ENCODE measurements at regions not wholly inside any gene's neighbourhood (a gene's known extent, or its start where the extent isn't known, plus 50 kb on each side); places are given as distances from the start of the nearest gene placed in this dataset.

DNA sequence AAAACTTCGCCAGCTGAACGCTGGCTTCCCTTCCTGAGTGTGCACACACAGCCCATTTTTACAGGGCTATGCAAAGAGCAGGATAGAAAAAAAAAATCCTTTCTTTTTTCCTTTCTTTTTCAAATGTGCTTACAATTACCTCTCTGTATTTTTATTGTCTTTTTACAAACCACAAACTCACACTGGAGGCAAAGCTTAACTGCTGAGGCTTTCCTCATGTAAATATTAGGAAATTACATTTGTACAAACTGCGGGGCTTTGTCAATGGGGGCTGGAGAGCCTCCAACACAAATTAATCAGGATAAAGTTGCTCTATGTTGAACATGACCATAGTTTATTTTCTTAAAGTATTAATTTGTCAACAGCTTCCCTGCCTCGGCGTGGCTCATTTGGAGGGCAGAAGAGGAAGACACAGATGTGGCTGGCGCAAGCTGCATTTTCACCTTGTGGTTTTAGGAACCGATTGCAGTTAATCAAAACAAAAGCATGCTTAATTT is 411.7 kb upstream of the MKI67 start:
- DNase-seq, result no peak

DNA sequence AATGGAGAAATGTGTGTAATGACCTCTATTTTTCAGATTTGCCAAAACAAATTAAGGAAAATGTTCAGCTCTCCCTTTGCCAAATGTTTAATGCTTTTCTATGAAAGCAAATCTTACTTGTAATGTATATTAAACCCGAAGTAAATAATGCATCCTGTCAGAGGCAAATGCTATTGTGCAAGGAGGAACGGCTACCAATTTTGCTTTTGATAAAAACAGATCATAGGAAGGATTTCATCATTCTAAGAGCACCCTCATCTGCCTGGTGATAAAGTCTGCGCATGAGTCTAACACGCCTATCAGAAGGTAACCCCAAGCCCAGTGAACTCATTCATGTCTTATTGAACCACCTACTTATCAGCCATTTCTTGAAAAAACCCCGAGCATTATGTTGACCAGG is 412.4 kb upstream of the MKI67 start:
- DNase-seq, result no peak

DNA sequence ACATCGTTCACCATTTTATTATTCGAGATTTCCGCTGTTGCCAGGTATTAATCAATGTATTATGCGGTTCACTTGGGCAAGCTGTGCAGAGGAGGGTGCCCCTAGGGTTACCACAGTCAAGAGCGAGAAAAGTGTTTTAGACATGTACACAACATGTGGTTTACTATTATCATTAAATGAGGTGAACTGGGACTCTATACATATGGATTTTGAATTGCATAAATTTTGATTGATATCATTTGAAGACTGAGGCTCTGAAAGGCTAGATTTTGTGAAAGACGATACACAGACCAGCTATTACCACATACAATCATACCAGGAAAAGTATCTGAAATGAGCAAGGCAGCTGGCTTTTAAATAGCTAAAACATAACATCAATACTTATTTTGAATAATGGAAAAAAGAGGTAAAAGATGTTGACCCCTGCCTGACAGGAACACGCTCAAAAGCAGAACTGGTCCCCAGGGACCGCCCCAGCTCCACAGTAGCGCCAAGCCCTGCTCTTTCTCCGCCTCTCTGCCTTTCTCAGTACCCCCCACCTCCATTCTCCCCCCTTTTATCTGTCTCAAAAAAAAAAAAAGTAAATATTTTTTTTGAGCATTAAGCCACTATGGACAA is 413.4 kb upstream of the MKI67 start:
- no peak for DNase-seq

DNA sequence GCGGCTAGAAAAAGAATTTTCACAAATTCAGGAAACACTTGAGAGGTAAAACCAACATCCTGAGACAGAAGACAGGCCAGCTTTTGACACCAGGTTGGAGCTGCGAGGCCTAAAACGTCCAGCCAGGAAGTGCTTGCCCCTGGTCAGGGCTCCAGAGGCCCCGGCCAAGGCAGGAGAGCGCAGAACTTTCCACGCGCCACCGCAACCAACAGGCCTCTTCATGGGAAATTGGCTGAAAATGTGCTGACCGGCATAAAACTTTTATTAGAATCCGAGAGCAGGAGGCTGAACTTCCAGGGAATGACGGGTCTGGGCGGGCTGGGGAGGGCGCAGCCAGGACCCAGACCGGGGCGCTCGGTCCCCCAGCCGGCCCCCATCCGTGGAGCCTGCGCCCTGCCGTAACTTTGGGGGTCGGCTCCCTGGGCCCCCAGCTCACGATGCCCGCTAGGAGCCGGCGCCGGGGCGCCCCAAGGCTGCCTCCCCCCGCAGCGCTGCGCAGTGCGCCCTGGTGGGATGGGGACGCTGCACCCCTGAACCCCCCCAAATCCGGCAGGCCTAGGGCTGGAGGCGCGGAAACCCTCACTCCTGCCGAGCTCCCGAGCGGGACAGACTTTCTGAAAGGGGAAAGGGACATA is 414.0 kb upstream of the MKI67 start:
- DNase-seq, result no peak

DNA sequence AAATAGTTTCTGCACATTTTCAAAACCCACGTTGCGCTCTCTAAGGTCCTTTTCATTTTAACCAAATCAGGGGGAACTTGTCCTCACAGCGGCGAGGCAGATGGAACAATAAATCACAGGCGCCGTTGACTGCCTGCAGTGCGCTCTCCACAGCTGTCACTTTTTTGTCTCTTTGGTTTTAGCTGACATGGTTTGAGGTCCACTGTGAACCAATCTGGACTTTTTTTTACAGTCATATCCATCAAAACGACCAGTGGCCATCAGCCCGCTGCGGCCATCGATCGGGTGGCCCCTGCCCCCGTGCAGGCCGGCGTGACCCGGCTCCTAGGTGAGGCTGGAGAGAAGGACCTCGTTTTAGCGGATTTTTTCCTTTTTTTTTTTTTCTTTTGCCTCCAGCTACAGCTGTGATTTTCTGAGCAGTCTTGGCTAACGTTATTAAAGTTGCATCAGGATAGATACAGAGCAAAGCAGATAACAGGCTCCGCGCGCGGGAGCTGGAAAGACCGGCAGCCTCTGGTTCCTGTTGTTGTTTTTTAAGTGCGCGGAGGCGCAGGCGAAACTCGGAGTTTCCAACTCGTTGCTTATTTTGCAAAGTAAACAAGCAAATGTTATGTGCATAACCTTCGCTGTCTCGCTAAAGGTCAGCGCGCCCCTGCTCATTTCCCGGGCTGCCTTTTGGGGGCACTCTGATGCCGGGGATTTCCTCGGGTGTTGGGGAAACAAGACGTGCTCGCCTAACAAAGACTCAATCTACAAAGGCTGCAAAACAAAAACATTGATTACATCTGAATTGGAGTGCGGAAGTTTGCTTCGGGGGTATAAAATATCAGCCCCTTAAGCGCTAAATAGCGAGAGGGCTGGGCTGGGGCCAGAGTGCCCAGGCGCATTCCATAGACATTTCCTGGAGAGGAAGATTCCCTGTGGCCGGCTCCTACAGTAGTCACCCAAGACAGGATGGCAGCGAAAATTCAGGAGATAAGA is 414.8 kb upstream of the MKI67 start:
- no peak for DNase-seq

DNA sequence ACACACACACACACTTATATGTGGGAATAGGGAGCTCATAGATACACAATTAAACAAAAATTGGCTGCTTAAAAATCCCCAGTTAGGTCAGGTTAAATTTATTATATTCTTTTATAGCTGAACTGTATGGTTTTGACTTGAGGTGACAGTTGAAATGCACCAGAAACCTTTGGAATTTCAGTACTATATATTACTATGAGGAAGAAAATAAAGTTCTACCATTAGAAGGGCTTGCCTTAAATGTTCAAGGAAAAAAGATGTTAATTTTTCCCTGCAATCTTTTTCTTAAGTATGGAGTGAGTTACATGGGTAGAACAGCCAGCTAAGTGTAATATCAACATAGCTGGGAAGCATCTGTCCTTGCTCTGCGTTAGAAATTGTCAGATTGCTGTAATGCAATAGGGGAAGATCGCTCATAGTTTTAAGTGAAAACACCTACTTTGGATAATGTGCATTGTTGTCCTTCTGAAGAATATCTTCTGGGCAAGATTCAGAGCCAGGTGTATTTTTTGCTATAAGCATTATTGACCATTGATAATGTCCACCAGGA is 415.8 kb upstream of the MKI67 start:
- DNase-seq, result no peak

DNA sequence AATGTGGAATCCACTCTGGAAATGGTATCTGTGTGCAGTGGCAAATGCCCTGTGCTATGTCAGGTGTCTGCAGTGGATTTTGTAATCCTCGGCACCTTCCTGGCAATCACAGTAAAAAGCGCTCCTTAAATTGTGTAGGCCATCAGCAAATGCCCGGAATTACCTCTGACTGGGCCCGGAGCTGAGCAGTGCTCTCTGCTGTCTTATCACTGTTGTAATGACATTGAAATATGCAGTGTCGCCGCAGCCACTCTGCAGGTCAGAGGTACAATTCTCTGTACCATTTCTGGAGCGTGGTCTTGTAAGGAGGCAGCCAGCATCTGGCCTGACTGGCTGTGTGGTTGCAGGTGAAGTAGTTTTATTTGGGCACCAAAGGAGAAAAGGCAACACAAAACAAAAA is 416.4 kb upstream of the MKI67 start:
- no peak for DNase-seq

DNA sequence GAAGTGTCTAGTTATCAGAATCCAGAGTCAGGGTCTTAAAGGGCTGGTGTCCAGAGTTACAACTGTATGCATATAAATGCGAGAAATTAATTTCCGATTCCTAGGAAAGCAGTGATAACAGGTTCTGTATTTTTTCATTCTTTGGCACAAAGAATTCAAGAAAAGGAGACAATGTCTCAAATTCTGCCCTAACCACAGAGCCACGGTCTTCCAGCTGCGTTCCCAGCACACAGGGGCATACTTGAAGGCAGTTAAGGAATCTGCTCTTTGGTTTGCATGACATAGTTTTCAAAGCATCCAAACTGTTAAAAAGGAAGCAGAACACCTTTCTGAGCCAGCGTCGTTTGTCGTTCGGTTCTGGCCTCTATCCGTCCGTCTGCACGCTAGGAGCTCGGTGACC is 416.9 kb upstream of the MKI67 start:
- DNase-seq, result no peak

DNA sequence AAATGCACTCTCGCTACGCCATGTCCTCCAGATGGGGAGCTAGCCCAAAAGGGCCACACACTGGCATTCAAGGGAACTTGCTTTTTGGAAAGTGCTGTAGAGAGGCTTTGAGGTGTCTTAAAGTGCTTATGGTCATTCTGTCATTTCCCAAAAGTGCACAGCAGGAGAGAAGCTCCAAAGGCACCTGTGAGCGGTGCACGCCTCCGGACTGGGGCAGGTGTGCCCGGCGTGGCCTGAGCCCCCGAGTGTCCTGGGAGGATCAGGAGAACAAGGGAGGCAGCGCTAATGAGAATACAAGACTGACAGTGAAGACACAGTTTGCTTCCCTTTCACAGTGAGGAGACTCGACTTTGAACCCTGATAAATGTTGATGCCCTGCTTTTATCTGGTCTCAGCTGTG is 419.0 kb upstream of the MKI67 start:
- no peak for DNase-seq

DNA sequence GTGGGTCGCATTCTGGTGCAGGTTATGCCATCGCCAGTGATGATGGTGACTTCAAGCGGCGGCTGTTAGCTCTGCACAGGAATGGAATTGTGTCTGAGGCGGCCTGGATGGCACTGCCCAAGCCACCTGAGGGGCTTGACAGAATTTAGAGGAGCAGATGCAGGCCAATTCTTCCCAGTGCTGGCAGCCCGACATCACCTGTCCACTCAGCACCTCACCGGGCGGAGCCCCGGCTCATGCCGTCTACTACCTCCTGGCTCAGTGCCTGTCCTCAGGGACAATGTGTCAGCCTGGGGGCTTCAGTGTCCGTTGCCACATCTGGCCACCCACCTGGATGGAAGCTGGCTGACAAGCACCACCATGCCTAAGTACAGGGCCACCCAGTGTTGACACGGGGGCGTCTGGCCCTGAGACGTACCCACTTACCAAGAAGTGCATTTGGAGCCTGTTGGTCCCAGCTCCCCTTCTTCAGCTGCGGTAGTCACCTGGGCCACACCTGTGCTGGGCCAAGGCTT is 420.5 kb upstream of the MKI67 start:
- no peak for DNase-seq

DNA sequence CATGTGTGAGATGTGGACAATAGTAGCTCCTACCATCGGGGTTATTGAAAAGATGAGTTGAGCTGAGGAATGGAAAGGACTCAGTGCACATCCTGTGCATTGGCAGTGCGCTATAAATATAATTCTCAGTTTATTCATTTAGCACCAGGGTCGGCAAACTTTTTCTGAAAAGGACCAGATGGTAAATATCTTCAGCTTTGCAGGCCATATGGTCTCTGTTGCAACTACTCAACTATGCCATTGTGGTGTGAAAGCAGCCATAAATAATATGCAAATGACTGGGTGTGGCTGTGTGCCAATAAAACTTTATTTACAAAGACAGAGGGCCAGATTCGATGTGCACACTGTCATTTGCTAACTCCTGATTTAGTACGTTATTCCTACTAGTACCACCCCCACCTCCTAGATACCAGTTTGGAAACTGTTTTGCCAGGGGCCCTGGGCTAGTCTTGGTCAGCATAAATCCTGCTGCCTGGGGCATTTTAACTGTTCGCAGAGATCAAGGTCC is 422.9 kb upstream of the MKI67 start:
- no peak for DNase-seq

DNA sequence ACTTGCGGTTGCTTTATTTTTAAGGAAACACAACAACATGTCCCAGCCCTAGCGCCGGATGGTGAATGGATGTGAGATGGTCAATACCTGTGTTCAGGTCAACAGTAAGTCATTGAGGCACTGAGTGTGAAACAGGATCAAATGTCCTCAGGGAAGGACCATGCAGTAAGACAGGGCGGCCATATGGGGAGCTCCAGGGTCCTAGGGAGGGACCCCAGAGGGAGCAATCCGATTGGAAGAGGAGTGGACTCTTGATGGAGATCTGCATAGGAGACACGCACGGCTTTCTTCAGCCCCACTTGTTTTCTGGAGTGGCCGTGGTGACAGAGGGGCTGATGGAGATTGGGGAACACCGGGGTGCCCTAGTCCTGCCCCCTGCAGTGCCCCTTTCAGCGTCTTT is 423.8 kb upstream of the MKI67 start:
- DNase-seq, result no peak

DNA sequence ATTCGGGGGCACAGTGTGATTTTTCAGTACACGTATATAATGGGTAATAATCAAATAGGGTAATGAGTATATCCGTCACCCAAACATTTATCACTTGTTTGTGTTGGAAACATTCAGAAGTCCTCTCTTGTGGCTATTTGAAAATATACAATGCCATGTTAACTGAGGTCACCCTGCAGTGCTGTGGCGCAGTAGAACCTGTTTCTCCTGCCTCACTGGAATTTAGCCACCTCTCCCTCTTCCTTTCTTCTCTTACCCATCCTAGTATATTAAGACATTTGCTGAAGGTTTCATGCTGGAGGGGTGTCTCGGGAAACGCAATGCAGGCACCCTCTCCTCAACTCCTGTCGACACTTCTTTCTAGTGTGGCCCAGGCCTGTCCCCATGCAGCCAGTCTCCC is 425.3 kb upstream of the MKI67 start:
- no peak for DNase-seq

DNA sequence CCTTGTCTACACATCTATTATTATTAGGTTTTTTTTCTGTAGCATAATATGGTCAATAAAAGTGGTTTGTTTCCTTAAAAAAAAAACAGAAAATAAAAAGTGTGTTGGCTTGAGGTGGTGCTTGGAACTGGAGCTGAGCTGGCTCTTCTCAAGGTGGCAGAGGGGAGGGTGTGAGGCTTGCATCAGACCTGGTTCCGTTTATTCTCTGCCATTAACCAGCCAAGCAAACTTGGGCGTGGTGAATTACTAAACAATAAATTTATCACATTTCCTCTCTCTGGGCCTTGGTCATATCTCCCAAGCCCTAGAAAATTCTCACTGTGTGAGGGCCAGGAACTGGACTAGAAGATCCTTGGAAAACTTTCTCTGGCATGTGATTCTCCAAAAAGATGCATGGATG is 427.5 kb upstream of the MKI67 start:
- no peak for DNase-seq

DNA sequence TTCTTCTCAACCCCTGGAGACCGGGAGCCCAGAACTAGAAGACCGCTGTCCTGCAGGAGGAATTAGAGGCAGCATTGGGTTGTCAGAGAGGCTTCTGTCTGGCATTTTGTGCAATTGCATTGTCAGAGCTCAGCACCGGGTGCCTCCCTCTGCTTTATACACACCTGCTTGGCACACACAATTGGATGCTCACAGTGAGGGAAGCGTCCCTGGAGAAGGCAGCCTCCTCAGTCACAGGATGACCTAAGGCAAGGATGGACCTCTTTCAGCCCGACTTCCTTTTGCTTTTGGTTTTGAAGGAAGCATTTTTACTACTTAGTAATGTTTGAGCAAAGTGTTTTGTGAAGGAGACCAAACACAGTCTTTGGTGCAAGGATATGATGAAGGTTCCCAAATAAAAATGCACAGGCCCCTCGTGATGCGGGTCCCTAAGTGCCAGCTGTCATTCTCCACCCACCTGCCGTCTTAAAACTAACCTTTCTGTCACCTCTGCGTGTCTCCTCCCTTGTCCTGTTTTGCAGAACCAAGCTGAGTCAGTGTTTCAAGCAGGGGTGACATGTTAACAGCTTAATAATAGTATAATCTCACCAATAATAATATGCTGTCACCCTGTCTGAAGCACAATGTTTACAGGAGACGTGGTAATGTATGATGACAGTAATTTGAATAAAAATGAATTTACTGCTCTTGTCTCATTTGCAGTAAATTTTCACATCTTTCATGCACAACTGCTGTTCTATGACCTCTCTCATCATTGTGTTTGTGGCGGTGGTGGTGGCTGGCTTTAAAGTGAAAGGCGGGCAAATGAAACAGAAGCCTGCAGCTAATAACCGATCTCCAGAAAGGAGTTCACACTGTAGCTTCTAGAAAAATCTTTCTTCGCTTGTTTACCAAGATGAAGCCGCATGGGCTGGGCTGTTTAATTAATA is 430.2 kb upstream of the MKI67 start:
- DNase-seq, result no peak

DNA sequence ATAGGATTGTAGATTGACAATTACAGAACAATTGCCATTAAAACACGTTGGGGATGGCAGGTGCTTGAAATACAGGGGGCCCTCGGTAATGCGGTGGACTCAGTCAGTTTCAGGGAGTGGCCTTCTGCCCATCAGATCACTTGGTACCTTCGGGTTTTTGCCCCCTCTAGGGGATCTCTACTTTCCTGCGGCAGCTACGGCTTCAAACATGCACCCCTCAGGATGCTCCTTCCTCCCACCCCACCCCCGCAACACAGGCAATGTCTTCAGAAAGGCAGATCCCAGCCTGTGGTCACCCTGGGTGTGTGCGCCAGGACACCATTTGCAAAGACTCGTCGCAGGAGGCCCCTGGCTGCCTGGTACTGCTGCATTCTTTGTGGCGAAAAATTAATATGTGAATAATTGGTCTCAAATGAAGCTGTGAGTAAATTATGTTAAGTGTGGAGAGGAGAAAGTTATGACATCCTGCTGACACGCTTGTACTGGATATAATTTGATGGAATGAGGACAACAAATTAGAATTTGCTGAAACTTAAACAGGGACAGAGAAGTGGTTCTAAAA is 431.0 kb upstream of the MKI67 start:
- no peak for DNase-seq

DNA sequence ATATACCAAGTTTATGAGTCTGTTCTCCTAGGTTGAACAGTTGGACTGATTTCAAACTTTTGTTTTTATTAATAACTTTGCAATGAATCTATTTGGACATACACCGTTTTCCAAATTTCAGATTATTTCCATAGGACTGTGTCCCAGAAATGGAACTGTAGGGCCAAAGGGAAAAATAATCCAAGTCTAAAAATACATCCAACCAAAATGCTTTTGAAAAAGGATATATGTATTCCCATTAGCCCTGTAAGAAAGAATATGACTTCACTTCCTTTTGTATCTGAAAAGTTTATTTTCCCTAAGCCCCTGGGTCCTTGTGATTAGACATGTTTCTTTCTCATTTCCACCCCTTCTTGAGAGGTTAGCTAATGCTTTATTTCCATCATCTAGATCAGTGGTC is 434.2 kb upstream of the MKI67 start:
- DNase-seq, result no peak

DNA sequence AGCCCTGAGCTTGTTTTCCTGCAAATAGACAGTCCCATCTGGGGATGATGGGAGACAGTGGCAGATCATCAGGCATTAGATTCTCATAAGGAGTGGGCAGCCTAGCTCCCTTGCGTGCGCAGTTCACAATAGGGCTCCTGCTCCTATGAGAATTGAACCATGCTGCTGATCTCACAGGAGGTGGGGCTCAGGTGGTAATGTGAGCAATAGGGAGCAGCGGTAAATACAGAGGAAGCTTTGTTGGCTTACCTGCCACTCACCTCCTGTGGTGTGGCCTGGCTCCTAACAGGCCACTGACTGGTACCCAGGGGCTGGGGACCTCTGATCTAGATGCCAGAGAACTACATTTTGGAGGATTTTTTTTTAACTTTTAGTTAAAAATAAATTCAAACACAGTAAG is 434.8 kb upstream of the MKI67 start:
- DNase-seq, result no peak

DNA sequence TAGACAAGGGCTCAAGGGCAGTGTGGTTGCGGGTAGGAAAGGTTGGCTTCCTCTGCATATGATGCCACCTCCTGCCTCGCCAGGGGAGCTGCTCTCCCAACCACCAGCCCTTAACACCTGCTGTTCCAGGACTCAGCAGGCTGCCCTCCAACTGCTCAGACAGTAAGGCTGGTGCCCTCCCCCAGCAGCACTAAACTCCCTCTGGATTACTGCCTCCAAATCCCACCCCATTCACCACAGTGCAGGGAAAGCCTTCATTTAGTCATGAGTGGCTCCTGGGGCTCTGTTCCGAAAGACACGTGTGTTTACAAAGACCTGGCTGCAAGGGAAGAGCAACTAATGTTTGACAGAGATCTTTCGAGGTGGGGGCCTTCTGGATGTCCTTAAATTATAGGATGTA is 437.2 kb upstream of the MKI67 start:
- no peak for DNase-seq

DNA sequence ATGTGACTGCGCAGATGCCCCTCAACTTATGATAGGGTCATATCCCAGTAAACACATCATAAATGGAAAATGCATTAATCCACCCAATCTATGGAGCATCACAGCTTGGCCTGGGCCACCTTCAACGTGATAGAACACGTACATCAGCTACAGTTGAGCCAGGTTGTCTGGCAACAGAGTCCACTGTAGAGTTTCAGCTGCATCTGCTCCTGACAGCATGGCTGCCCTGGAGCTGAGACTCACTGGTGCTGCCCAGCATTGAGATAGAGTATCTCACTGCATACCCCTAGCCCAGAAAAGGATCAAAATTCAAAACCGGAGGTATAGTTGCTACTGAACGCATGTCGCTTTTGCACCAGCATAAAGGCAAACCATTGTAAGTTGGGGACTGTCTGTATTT is 437.7 kb upstream of the MKI67 start:
- DNase-seq, result no peak

DNA sequence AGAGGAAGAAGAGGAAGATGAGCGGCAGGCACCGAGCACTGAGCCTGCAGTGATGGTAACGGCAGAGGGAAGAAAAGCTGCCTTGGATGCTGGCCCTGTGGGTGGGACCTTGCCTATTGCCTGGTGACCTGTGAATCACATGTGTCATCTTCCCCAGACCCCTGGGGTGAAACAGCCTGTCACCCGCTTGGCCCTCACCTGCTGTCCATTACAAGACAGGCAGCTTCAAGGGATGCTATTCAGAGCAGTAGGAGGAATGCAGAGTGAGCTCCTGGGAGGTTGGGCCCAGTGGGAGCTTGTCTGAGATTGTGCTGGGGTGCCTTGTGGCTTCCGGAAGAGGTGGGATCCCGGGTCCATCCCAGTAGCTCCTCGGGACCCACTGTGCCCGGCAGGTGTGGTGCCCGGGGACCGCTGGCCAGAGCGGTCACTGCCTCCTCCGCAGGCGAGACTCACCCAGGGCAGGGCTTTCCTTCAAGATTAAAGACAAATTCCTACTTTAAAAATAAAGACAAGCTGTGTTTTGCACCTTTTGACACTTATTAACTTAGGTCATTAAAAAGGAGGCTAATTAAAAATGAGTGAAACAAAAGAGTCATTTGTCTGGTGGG is 440.2 kb upstream of the MKI67 start:
- no peak for DNase-seq

Measured in stimulated activated CD4-positive, alpha-beta T cell treated with anti-CD3 and anti-CD28 coated beads, Interleukin-4, amount 100 ng/mL, for 1 hour (primary cell).